WERI-Rb-1 (cell line): ENCODE measurements at regions not wholly inside any gene's neighbourhood (a gene's known extent, or its start where the extent isn't known, plus 50 kb on each side); places are given as distances from the start of the nearest gene placed in this dataset.
"Not testable (repeated sequence)": the region's sequence is repeated elsewhere in the genome, so short reads cannot be mapped to it uniquely, and the experiment has no call there.

ENCODE experiments used
- DNase-seq: peaks from one replicate; pipeline ENCODE4 v3.0.0-alpha.2; 2020
- H3K27ac ChIP-seq: fragments of 250-450 bp; sonication (Bioruptor Pico); 2 replicates; pipeline ENCODE4 v1.5.1; 2020; ENCODE audit warnings: mild to moderate bottlenecking, moderate library complexity
- H3K27me3 ChIP-seq: fragments of 250-450 bp; sonication (Bioruptor Pico); 2 replicates; pipeline ENCODE4 v1.5.1; 2021; ENCODE audit warnings: mild to moderate bottlenecking, low read depth, moderate library complexity; ENCODE audit not compliant: insufficient read depth, severe bottlenecking
- H3K36me3 ChIP-seq: fragments of 250-450 bp; sonication (Bioruptor Pico); 2 replicates; pipeline ENCODE4 v1.5.1; 2020; ENCODE audit warnings: mild to moderate bottlenecking, moderate library complexity
- H3K4me3 ChIP-seq: 2 replicates; pipeline ENCODE4 v1.5.1; 2011; ENCODE audit warnings: low read depth, mild to moderate bottlenecking, control low read depth, low read length
- H3K9me3 ChIP-seq: fragments of 250-450 bp; sonication (Bioruptor Pico); 2 replicates; pipeline ENCODE4 v1.5.1; 2021; ENCODE audit warnings: mild to moderate bottlenecking, moderate library complexity; ENCODE audit not compliant: severe bottlenecking
- TF ChIP-seq, protein P1 (sequence below): IDR thresholded peaks from 2 replicates; pipeline ENCODE4 v1.5.1; 2011; ENCODE audit warnings: low read depth, mild to moderate bottlenecking, control low read depth, inconsistent platforms, low read length

- DNase-seq = no peak
- no peak overlapping the region for H3K27ac ChIP-seq
- TF ChIP-seq, protein P1, sequence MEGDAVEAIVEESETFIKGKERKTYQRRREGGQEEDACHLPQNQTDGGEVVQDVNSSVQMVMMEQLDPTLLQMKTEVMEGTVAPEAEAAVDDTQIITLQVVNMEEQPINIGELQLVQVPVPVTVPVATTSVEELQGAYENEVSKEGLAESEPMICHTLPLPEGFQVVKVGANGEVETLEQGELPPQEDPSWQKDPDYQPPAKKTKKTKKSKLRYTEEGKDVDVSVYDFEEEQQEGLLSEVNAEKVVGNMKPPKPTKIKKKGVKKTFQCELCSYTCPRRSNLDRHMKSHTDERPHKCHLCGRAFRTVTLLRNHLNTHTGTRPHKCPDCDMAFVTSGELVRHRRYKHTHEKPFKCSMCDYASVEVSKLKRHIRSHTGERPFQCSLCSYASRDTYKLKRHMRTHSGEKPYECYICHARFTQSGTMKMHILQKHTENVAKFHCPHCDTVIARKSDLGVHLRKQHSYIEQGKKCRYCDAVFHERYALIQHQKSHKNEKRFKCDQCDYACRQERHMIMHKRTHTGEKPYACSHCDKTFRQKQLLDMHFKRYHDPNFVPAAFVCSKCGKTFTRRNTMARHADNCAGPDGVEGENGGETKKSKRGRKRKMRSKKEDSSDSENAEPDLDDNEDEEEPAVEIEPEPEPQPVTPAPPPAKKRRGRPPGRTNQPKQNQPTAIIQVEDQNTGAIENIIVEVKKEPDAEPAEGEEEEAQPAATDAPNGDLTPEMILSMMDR = no peak
- H3K36me3 ChIP-seq = no peaks in the 10 kb centered on the region
- no peaks in the 10 kb centered on the region for H3K9me3 ChIP-seq
- H3K4me3 ChIP-seq = no peak overlapping the region
- H3K27me3 ChIP-seq = no peaks in the 10 kb centered on the region
Observed at GRCh38 chr1:113298941-113299340, 91.4 kb upstream of the MAGI3 start.

- DNase-seq = no peak
- H3K36me3 ChIP-seq = no peaks in the 10 kb centered on the region
- no peak overlapping the region for H3K27ac ChIP-seq
- TF ChIP-seq, protein P1 = no peak
- no peak overlapping the region for H3K4me3 ChIP-seq
- no peaks in the 10 kb centered on the region for H3K27me3 ChIP-seq
- H3K9me3 ChIP-seq = no peaks in the 10 kb centered on the region
Observed at GRCh38 chr1:113302636-113303035, 87.7 kb upstream of the MAGI3 start.

- TF ChIP-seq, protein P1 = no peak
- no peak for DNase-seq
- Histone ChIP-seq H3K36me3 (no peaks in the 10 kb centered on the region), H3K9me3 (no peaks in the 10 kb centered on the region), H3K4me3 (no peak overlapping the region), H3K27ac (no peak overlapping the region), H3K27me3 (no peaks in the 10 kb centered on the region)
Observed at GRCh38 chr1:113303267-113303666, 87.0 kb upstream of the MAGI3 start.

DNA sequence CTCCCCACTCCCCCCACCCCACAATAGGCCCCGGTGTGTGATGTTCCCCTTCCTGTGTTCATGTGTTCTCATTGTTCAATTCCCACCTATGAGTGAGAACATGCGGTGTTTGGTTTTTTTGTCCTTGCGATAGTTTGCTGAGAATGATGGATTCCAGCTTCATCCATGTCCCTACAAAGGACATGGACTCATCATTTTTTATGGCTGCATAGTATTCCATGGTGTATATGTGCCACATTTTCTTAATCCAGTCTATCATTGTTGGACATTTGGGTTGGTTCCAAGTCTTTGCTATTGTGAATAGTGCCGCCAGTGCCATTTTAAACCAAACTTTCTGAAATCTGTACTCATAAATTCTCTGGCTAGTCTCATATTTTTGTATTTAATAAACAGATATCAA, 85.3 kb upstream of the MAGI3 start:
- not testable (repeated sequence) for H3K9me3 ChIP-seq, DNase-seq, H3K27me3 ChIP-seq

DNA sequence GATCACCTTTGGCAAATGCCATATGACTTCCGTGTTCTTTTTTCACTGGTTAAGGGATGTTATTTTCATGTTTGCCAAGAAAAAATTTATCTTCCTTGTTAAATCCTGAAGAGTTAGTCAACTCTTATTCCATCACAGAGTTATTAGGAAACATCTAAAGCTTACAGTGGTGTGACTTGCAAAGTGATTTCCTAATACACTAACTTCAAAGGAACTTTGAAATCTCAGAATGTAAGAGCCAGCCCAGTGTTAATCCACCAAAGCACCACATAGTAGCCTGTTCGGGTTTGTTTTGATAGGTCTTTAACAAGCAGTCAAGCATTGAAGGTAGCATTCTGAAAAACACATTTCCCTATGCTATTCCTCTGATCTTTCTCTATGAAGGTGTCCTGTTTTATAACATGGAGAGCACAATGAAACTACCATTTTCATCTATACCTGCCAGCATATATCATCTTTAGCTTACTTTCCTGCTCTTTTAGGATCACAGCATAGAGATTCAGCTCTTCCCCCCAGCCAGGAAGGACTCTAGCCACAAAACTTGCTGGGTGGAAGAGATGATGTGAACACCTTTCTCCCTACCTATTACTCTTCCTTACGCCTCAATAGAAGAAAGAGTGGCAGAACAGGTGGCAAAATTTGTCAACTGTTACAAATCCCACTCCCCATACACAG, 82.4 kb upstream of the MAGI3 start:
- TF ChIP-seq, protein P1 = no peak
- Histone ChIP-seq H3K36me3 (no peaks in the 10 kb centered on the region), H3K27ac (no peak overlapping the region), H3K9me3 (peaks cover 6% of the 10 kb centered on the region), H3K27me3 (no peaks in the 10 kb centered on the region), H3K4me3 (no peak overlapping the region)
- no peak for DNase-seq

More for the DNA sequence above, 85.3 kb upstream of the MAGI3 start:
- H3K27ac ChIP-seq, H3K36me3 ChIP-seq, H3K4me3 ChIP-seq: not testable (repeated sequence)

DNA sequence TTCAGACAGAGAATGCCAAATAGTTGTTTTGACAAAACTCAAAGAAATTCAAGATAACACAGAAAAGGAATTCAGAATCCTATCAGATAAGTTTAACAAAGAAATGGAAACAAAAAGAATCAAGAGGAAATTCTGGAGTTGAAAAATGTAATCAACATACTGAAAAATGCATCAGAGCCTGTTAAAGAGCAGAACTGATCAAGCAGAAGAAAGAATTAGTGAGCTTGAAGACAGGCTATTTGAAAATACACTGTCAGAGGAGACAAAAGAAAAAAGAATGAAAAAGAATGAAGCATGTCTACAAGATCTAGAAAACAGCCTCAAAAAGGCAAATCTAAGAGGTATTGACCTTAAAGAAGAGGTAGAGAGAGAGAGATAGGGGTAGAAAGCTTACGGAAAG, 77.7 kb upstream of the MAGI3 start:
- not testable (repeated sequence) for H3K4me3 ChIP-seq, H3K27me3 ChIP-seq, DNase-seq, H3K27ac ChIP-seq, H3K9me3 ChIP-seq, H3K36me3 ChIP-seq

DNA sequence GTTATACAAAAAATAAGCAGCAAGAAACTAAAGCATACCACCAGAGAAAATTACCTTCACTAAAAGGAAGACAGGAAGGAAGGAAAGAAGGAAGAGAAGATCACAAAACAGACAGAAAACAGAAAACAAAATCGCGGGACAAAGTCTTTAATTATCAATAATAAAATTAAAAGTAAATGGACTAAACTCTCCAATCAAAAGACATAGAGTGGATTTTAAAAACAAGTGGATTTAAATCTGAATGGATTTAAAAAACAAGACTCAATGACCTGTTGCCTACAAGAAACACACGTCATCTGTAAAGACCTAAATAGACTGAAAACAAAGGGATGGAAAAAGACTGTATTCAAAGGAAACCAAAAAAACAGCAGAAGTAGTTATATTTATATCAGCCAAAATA, 75.7 kb upstream of the MAGI3 start:
- Histone ChIP-seq H3K27me3 (peaks cover 3% of the 10 kb centered on the region), H3K27ac (no peak overlapping the region), H3K9me3 (peaks cover 6% of the 10 kb centered on the region), H3K36me3 (no peaks in the 10 kb centered on the region), H3K4me3 (no peak overlapping the region)
- TF ChIP-seq, protein P1 = no peak
- DNase-seq = no peak
